HUES48 (cell line): ENCODE measurements at regions not wholly inside any gene's neighbourhood (a gene's known extent, or its start where the extent isn't known, plus 50 kb on each side); places are given as distances from the start of the nearest gene placed in this dataset.
"Not testable (repeated sequence)": the region's sequence is repeated elsewhere in the genome, so short reads cannot be mapped to it uniquely, and the experiment has no call there.

Experiments used
- H3K27ac ChIP-seq: one replicate; pipeline ENCODE4 v1.7.0; 2013; ENCODE audit warnings: low read depth, low read length, inconsistent platforms
- H3K27me3 ChIP-seq: 2 replicates; pipeline ENCODE4 v1.6.1; 2013; ENCODE audit warnings: mild to moderate bottlenecking, low read length; ENCODE audit not compliant: control insufficient read depth, insufficient read depth
- H3K36me3 ChIP-seq: 2 replicates; pipeline ENCODE4 v1.6.1; 2013; ENCODE audit warnings: low read length; ENCODE audit not compliant: control insufficient read depth, insufficient read depth
- H3K4me1 ChIP-seq: 2 replicates; pipeline ENCODE4 v1.6.1; 2013; ENCODE audit warnings: mild to moderate bottlenecking, low read length; ENCODE audit not compliant: control insufficient read depth, insufficient read depth
- H3K4me3 ChIP-seq: 2 replicates; pipeline ENCODE4 v1.5.1; 2013; ENCODE audit warnings: mild to moderate bottlenecking, low read depth, low read length
- H3K9ac ChIP-seq: 2 replicates; pipeline ENCODE4 v1.6.1; 2013; ENCODE audit warnings: mild to moderate bottlenecking, low read depth, low read length, moderate library complexity
- H3K9me3 ChIP-seq: 2 replicates; pipeline ENCODE4 v1.6.1; 2013; ENCODE audit warnings: low read length; ENCODE audit not compliant: control insufficient read depth, insufficient read depth

DNA sequence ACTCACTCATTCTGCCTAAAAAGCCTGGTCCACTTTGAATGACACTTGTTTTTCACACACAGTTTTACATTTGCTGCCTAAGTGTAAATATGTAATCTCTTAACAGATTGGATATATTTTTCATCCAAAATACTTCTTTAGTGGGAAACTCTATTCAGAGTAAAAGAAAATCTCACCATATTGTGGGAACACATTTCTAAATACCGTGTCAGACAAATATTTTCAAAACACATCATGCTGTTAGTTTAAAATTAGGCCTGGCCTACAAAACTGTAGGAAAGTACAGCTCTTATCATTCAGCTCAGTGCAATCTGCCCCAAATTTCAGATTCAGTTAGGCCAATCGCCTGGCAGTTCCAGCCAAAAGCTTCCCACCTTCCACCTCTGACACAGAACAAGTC lies 849.8 kb downstream of the NXPH1 start:
- no peaks in the 10 kb centered on the region for H3K27me3 ChIP-seq
- H3K27ac ChIP-seq: no peak overlapping the region
- 0 out of 2 replicates have a peak, but pooled peaks cover 2% of the 10 kb centered on the region for H3K9me3 ChIP-seq
- no peaks in the 10 kb centered on the region for H3K36me3 ChIP-seq
- H3K4me3 ChIP-seq: no peak overlapping the region
- no peak overlapping the region for H3K9ac ChIP-seq
- peaks cover 22% of the 10 kb centered on the region for H3K4me1 ChIP-seq

DNA sequence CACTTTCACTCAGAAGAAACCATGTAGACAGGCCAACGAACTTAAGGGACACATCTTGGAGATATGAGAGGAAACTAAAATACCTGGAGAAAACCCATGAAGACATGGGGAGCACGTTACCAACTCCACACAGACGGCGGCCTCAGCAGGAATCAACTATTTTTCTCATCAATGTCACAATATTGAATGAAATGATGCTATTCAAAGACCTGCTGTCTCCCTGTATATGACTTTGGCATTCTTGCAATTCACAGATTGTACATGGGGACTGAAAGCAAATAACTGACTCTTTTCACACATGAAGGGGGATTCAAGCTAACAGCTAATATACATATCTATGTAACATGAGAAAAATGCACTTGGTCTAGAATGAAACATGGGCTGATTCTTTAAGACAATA lies 869.0 kb downstream of the NXPH1 start:
- Histone ChIP-seq H3K4me1 (no peaks in the 10 kb centered on the region), H3K4me3 (no peak overlapping the region), H3K9ac (no peak overlapping the region), H3K27me3 (no peaks in the 10 kb centered on the region), H3K27ac (no peak overlapping the region), H3K36me3 (no peaks in the 10 kb centered on the region), H3K9me3 (no peaks in the 10 kb centered on the region)

DNA sequence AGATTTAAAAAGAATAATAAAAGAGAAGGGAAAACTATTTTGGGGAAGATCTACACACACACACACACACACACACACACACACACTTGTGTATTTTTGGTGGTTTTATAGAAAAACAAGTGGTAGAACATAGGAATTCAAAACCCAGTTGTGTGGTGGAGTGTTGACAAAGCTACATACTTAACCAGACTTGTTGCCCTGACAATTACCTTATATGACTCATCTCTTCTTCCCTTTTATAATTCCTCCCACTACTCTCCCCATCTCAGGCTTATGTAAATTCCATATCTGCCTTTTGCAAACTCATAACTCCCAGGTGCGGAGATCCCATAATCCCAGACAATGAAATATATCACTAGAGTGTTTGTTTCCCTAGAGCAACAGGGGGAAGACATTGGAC lies 873.7 kb downstream of the NXPH1 start:
- H3K4me1 ChIP-seq: peaks cover 7% of the 10 kb centered on the region; the same call in 1 of the 2 replicates
- no peaks in the 10 kb centered on the region for H3K27me3 ChIP-seq
- H3K27ac ChIP-seq: no peak overlapping the region
- no peaks in the 10 kb centered on the region for H3K36me3 ChIP-seq
- no peak overlapping the region for H3K4me3 ChIP-seq
- H3K9me3 ChIP-seq: no peaks in the 10 kb centered on the region
- H3K9ac ChIP-seq: no peak overlapping the region

DNA sequence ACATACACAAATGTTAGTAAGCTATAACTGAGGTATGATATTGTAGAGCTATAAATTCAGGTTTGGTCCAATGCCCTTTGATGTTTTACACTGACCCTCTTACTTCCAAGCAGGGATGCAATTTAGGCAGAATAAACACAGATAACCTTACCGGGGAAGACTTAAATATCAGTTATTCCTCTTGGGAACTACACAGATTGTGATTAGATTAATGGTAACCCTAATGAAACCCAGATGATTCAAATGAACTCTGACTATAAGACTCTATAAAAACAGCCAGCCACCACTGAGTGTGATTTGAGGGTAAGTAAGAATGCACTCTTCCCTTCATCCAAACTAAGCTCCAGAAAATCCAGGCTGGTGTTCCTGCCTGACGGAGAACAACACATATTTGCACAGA lies 891.1 kb downstream of the NXPH1 start:
- Histone ChIP-seq H3K27ac (no peak overlapping the region), H3K4me3 (no peak overlapping the region), H3K4me1 (no peaks in the 10 kb centered on the region; the same call in 1 of the 2 replicates), H3K36me3 (no peaks in the 10 kb centered on the region), H3K27me3 (no peaks in the 10 kb centered on the region), H3K9me3 (no peaks in the 10 kb centered on the region), H3K9ac (no peak overlapping the region)

DNA sequence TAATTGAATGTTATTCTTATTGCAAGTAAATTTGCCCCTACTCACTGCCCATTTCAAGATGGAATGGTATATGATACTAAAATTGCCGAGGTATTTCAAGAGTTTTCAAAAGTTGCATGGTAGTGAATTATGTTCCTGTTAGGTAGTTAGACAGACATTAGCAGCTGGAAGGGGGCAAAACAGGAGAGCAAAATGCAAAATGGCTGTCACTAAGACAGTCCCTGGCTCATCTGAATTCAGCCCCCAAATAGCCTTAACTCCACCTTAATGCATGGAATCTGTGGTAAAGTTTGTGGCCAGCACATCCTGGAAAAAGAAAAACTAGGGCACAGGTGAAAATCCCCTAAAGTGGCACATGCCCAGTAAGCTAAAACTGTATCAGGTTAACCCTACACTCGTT lies 894.9 kb downstream of the NXPH1 start:
- H3K9me3 ChIP-seq: no peaks in the 10 kb centered on the region
- no peaks in the 10 kb centered on the region for H3K36me3 ChIP-seq
- no peaks in the 10 kb centered on the region for H3K27me3 ChIP-seq
- no peak overlapping the region for H3K4me3 ChIP-seq
- H3K9ac ChIP-seq: no peak overlapping the region
- no peak overlapping the region for H3K27ac ChIP-seq
- H3K4me1 ChIP-seq: no peaks in the 10 kb centered on the region

DNA sequence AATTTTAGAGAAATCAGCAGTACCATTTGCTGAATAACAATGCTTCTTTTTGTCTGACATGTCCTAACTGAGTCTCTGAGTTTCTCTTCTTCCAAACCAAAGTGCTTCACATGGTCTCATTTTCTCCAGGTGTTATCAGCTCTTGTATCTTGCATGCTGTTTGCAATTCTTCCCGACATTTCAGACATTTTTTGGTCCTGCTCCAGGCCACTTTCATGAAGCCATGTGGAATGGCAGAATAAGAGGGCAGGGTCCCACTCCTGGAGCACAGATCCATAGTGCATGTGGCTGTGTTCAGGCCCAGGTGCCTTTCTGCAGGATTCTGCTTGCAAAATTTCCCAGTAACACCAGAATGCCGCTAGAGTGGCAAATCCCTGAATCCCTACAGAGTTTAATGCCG lies 916.2 kb downstream of the NXPH1 start:
- no peaks in the 10 kb centered on the region for H3K36me3 ChIP-seq
- no peaks in the 10 kb centered on the region; the same call in 1 of the 2 replicates for H3K4me1 ChIP-seq
- no peaks in the 10 kb centered on the region for H3K27me3 ChIP-seq
- no peak overlapping the region for H3K27ac ChIP-seq
- H3K4me3 ChIP-seq: no peak overlapping the region
- no peak overlapping the region for H3K9ac ChIP-seq
- no peaks in the 10 kb centered on the region for H3K9me3 ChIP-seq

DNA sequence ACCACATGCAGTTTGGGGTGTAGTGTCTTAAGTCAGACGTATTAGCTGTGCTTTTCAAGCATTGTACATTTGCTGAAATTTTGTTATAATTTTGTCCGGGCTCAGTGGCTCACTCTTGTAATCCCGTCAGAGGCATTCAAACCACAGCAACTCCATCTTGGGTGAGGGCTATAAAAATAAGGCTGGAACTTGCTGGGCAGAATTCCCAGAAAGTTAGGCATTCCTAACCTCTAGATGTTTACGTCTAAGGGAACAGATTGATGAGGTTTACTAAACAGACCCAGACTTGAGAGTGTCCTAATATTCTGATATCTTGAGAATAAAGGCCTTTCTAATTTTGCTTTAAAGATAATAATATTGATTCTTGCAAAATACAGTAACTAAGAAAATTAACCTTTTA lies 957.8 kb downstream of the NXPH1 start:
- Histone ChIP-seq H3K4me1 (no peaks in the 10 kb centered on the region), H3K4me3 (no peak overlapping the region), H3K9me3 (no peaks in the 10 kb centered on the region), H3K27me3 (no peaks in the 10 kb centered on the region), H3K27ac (no peak overlapping the region), H3K36me3 (no peaks in the 10 kb centered on the region), H3K9ac (no peak overlapping the region)

DNA sequence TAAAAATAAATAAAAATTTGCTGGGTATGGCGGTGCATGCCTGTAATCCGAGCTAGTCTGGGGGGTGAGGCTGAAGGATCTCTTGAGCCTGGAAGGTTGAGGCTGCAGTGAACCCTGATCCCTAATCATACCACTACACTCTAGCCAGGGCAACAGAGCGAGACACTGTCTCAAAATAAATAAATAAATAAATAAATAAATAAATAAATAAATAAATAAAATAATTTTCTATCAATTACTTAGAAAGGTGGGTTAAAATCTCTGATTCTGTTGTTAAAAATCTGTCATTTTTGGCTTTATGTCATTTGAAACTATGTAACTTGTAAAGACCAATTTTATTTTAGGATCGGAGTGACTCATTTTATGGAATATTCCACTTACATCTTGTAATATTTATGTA lies 958.6 kb downstream of the NXPH1 start:
- Histone ChIP-seq H3K4me3 (no peak overlapping the region), H3K36me3 (no peaks in the 10 kb centered on the region), H3K9me3 (no peaks in the 10 kb centered on the region), H3K9ac (no peak overlapping the region), H3K27me3 (no peaks in the 10 kb centered on the region), H3K27ac (no peak overlapping the region), H3K4me1 (no peaks in the 10 kb centered on the region)

DNA sequence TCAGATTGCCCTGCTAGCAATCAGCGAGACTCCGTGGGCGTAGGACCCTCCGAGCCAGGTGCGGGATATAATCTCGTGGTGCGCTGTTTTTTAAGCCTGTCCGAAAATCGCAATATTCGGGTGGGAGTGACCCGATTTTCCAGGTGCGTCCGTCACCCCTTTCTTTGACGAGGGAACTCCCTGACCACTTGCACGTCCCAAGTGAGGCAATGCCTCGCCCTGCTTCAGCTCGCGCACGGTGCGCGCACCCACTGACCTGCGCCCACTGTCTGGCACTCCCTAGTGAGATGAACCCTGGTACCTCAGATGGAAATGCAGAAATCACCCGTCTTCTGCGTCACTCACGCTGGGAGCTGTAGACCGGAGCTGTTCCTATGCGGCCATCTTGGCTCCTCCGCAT lies 971.0 kb downstream of the NXPH1 start:
- not testable (repeated sequence) for H3K9ac ChIP-seq, H3K27ac ChIP-seq, H3K27me3 ChIP-seq, H3K36me3 ChIP-seq, H3K9me3 ChIP-seq, H3K4me3 ChIP-seq, H3K4me1 ChIP-seq

DNA sequence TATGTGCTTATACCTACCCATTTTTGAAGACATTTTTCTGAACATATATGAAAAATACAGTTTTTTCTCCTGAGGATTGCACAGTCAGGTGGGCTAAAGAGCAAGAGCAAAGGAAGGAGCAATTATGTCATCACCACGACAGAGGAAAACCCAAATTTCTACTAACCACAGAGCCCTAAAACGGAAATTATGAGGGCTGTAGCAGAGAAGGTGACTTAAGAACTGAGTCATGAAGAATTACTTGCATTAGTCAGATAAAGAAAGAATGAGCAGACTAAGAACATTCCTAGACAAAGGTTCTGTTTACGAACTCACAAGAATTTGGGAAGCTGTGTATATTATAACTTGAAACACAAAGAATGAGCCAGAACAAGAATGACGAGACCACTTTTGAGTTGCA lies 974.4 kb downstream of the NXPH1 start:
- H3K4me1 ChIP-seq: no peaks in the 10 kb centered on the region
- no peak overlapping the region for H3K9ac ChIP-seq
- H3K27me3 ChIP-seq: no peaks in the 10 kb centered on the region
- H3K36me3 ChIP-seq: no peaks in the 10 kb centered on the region
- no peak overlapping the region for H3K27ac ChIP-seq
- H3K4me3 ChIP-seq: no peak overlapping the region
- no peaks in the 10 kb centered on the region for H3K9me3 ChIP-seq

DNA sequence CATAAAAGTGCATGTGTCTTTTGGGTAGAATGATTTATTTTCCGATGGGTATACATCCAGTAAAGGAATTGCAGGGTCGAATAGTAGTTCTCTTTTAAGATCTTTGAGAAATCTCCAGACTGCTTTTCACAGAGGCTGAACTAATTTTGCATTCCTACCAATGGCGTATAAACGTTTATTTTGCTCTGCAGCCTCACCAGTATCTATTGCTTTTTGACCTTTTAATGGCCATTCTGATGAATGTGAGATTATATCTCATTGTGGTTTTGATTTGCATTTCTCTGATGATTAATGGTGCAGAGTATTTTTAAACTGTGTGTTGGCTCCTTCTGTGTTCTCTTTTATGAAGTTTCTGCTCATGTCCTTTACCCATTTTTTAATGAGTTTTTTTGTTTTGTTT lies 1020.1 kb downstream of the NXPH1 start:
- H3K27me3 ChIP-seq: no peaks in the 10 kb centered on the region
- no peak overlapping the region for H3K4me3 ChIP-seq
- no peaks in the 10 kb centered on the region for H3K4me1 ChIP-seq
- no peaks in the 10 kb centered on the region for H3K36me3 ChIP-seq
- no peak overlapping the region for H3K9ac ChIP-seq
- no peaks in the 10 kb centered on the region for H3K9me3 ChIP-seq
- H3K27ac ChIP-seq: no peak overlapping the region

DNA sequence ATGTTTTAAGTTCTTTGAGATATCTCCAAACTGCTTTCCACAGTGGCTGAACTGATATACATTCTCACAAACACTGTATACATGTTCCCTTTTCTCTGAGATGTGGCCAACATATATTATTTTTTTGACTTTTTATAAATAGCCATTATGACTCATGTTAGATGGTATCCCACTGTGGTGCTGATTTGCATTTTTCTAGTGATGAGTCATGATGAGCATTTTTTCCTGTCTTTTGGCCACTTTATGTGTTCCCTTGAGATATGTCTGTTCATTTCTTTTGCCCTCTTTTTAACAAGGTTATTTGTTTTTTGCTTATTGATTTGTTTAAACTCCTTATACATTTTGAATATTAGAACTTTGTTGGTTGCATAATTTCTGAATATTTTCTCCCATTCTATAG lies 1055.1 kb downstream of the NXPH1 start:
- Histone ChIP-seq H3K27me3 (no peaks in the 10 kb centered on the region), H3K27ac (no peak overlapping the region), H3K36me3 (no peaks in the 10 kb centered on the region), H3K4me1 (no peaks in the 10 kb centered on the region), H3K4me3 (no peak overlapping the region), H3K9me3 (no peaks in the 10 kb centered on the region), H3K9ac (no peak overlapping the region)
